ENCODE measurements at regions not wholly inside any gene's neighbourhood (a gene's known extent, or its start where the extent isn't known, plus 50 kb on each side); places are given as distances from the start of the nearest gene placed in this dataset.

DNA sequence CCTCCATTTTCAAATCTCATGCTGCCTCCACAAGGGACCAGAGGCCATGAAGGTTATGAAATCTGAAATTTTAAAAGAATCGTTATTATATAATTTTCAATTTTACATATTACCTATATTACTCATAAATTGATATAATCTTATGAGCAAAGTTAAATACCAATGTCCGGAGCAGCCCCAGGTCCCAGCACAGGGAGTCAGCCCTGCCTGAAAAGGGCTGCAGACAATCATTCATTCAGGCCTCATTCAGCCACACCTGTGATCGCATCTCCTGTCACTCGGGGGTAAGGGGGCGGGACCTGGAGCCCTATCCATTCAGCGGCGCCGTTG is 172.5 kb downstream of the AHSP start:
- 14% methylated on average over 8 of the region's 8 CpGs; no CpG with 5 or more reads in 1 of the 2 experiments for WGBS, 2 experiments (ENCODE audit: extremely low coverage in 1 of 2, insufficient coverage in 1 of 2, insufficient read length in 1 of 2, insufficient replicate concordance in 2 of 2, low coverage in 1 of 2, low lambda C conversion rate in 2 of 2, missing lambda C conversion rate in 1 of 2)
- DNase-seq (ENCODE audit: low read depth in 1 of 2, low spot score in 2 of 2) (peak in 1 of 2 experiments; percentile 65), FAIRE-seq (no peak)
- Histone ChIP-seq H3K4me2 (ENCODE audit: insufficient read depth in 1 of 2, low read depth in 2 of 2, low read length in 2 of 2) (peak overlapping the region; percentile 53 to 77; a peak in 3 of 4 replicates), H3K9me3 (ENCODE audit: insufficient read depth in 2 of 2, low read depth in 1 of 2, low read length in 1 of 2) (no peaks in the 10 kb centered on the region), H3K79me1 (ENCODE audit: low read depth, low read length) (peaks cover 6% of the 10 kb centered on the region), H2BK12ac (ENCODE audit: low read depth, low read length) (no peak overlapping the region), H2BK15ac (ENCODE audit: low read length) (no peak overlapping the region), H3K4me1 (replicated peaks in 1 of 4; ENCODE audit: control insufficient read depth in 3 of 4, insufficient read depth in 4 of 4, low read length in 3 of 4) (0 out of 7 replicates have a peak, but pooled peaks cover 0 to 4% (median 0%) of the 10 kb centered on the region in 4 experiments), H3K9ac (replicated peaks in 1 of 4; ENCODE audit: extremely low read depth in 1 of 4, low read depth in 3 of 4, low read length in 3 of 4) (no peak overlapping the region), H2BK5ac (ENCODE audit: low read depth, low read length) (no peak overlapping the region), H3K56ac (replicated peaks; ENCODE audit: insufficient read length, low read depth, low read length) (no peak overlapping the region), H3K4ac (replicated peaks; ENCODE audit: insufficient read length, low read depth, low read length) (no peak overlapping the region), H2AFZ (ENCODE audit: low read length) (no peak overlapping the region), H3K18ac (ENCODE audit: extremely low read depth, low read length) (no peak overlapping the region), H4K20me1 (replicated peaks in 1 of 2; ENCODE audit: control insufficient read depth in 1 of 2, insufficient read depth in 2 of 2, low read length in 2 of 2) (peaks cover 0 to 9% of the 10 kb centered on the region in 2 experiments), H3K23me2 (ENCODE audit: low read depth, low read length) (peaks cover 3% of the 10 kb centered on the region; the same call in 1 of the 2 replicates), H3K79me2 (ENCODE audit: control insufficient read depth in 1 of 2, insufficient read depth in 2 of 2, low read length in 2 of 2) (peaks cover 0 to 18% of the 10 kb centered on the region in 2 experiments; a peak in 3 of 4 replicates), H2BK120ac (replicated peaks; ENCODE audit: low read depth, low read length) (no peak overlapping the region), H2BK20ac (ENCODE audit: low read length) (no peak overlapping the region), H3K23ac (ENCODE audit: insufficient read length) (no peak overlapping the region), H3K36me3 (ENCODE audit: control insufficient read depth in 2 of 4, insufficient read depth in 4 of 4, low read length in 3 of 4) (peaks cover 13 to 21% (median 18%) of the 10 kb centered on the region in 4 experiments), H3K4me3 (ENCODE audit: extremely low read depth in 1 of 4, insufficient read depth in 2 of 4, low read depth in 3 of 4, low read length in 4 of 4) (peak overlapping the region; percentile 81 to 96 (median 90)), H2AK5ac (ENCODE audit: low read depth, low read length) (no peak overlapping the region), H4K5ac (ENCODE audit: insufficient read length, low read depth, low read length) (no peak overlapping the region), H4K91ac (replicated peaks; ENCODE audit: insufficient read length, low read length) (no peak overlapping the region), H3K14ac (ENCODE audit: insufficient read length) (no peak overlapping the region), H3K27me3 (replicated peaks in 1 of 4; ENCODE audit: control insufficient read depth in 3 of 4, extremely low read depth in 1 of 4, insufficient read depth in 3 of 4, low read length in 3 of 4) (peaks cover 0 to 3% (median 0%) of the 10 kb centered on the region in 4 experiments; a peak in 1 of 7 replicates), H3K27ac (ENCODE audit: low read depth, low read length) (no peak overlapping the region), H4K8ac (ENCODE audit: extremely low read depth, insufficient read depth, low read length) (no peak overlapping the region)
- ChIA-PET POLR2A (ENCODE audit: partially characterized antibody) (interaction anchor here (3.2 kb wide), 1 partner anchor 12 kb away, joined by 43 read pairs; a partner anchor contains a TSS), CTCF (ENCODE audit: partially characterized antibody) (interaction anchor here (1.0 kb wide), 1 partner anchor 11 kb away, joined by 8 read pairs; no protein-coding TSS in a partner anchor)
- TF ChIP-seq SP2 (IDR thresholded peaks at IDR 0.05; ENCODE audit: low read length) (peak; percentile 15; the same call in 1 of the 2 replicates), NRF1 (IDR thresholded peaks at IDR 0.05; ENCODE audit: low read depth, low read length) (no peak), TAF7 (optimal IDR thresholded peaks at IDR 0.05; ENCODE audit: borderline replicate concordance, low read depth, low read length) (no peak), POU5F1 (IDR thresholded peaks at IDR 0.05; ENCODE audit: low read depth, low read length) (no peak), JUND (IDR thresholded peaks at IDR 0.05; ENCODE audit: low read length) (no peak)
